ENCODE measurements at regions not wholly inside any gene's neighbourhood (a gene's known extent, or its start where the extent isn't known, plus 50 kb on each side); places are given as distances from the start of the nearest gene placed in this dataset.
"Not testable (repeated sequence)": the region's sequence is repeated elsewhere in the genome, so short reads cannot be mapped to it uniquely, and the experiment has no call there.

DNA sequence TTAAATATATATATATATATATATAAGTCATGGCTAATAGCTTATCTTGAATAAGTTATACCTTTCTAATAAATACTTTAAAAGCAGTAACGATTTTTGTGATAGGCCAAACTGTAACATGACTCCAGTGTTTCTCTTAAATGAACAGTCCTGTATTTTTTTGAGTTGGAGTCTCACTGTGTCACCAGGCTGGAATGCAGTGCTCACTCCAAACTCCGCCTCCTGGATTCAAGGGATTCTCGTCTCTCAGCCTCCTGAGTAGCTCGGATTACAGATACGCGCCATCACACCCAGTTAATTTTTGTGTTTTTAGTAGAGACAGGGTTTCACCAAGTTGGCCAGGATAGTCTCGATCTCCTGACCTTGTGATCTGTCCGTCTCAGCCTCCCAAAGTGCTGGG lies 814.2 kb upstream of the SLITRK5 start:
- no peak for DNase-seq (ENCODE audit: low spot score)

DNA sequence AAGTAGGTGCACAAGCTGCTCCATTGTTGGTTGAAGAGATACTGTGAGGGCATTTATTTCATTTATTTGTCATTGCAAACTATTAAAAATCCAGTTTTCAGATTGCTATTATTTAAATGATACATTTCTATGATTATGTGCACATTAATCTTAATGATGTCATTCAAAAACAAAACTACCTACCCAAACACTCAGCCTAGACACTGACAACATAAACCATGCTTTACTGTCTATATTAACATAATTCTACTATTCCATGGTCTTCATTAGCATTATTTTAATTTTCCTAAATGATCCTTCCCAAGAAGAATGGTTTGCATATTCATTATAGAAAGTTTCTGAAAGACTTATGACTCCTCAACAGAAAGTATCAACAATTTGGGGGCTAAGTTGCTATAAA lies 813.0 kb upstream of the SLITRK5 start:
- DNase-seq (ENCODE audit: low spot score), result no peak

DNA sequence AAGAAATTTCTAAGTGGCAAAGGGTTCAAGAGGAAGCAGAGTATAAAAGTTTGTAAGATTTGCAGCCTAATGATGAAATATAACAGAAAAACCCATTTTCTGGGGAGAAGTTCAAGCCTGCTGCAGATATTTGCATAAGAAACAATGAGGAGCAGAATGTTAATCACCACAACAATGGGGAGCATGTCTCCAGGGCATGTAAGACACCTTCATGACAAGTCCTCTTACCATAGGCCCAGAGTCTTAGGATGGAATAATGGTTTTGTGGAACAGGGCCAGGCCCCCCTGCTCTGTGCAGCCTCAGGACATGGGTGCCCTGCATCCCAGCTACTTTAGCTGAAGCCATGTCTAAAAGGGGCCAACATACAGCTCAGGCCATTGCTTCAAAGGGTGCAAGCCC lies 809.0 kb upstream of the SLITRK5 start:
- DNase-seq (ENCODE audit: low spot score), result no peak

DNA sequence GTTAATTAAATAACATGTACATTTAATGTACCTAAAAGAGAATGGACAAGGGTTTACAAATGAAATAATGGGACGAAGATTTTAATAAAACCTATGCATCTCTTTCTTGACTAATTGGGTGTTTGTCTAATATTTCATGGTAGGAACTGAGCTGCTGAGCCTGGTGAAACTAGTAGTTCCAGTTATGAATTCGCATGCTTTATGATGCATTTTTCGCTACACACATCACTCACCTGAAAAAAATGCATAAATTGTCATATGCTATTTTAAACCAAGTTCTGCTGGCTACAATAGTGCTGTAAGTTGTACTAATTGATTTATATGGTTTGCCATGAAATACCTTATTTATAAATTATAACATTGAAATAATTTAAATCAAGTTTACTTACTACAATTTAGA lies 806.8 kb upstream of the SLITRK5 start:
- no peak for DNase-seq (ENCODE audit: low spot score)

DNA sequence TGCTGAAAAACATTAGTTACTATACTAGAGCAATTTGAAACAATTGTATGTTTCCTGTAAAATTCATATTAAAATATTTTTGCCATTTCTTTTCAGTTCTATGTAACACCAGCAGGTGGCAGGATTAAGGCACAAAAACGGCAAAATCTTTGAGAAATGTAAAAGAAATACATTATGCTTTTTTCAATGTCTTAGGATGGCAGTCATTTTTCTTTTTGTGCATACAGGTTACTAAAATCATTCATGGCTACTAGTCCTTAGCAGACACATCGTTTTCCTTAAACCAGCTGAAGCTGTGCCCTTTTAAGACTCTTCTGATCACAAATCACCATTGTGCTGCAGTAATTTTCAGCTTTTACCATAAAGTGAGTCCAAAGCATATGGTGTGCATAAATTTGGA lies 800.7 kb upstream of the SLITRK5 start:
- no peak for DNase-seq (ENCODE audit: low spot score)

GRCh38 chr13:86877441-86877840 lies 793.7 kb upstream of the SLITRK5 start:
- DNase-seq (ENCODE audit: low spot score), result no peak

GRCh38 chr13:86878781-86879180 lies 792.4 kb upstream of the SLITRK5 start:
- DNase-seq (ENCODE audit: low spot score), result no peak

GRCh38 chr13:86881390-86881789 lies 789.8 kb upstream of the SLITRK5 start:
- no peak for DNase-seq (ENCODE audit: low spot score)

DNA sequence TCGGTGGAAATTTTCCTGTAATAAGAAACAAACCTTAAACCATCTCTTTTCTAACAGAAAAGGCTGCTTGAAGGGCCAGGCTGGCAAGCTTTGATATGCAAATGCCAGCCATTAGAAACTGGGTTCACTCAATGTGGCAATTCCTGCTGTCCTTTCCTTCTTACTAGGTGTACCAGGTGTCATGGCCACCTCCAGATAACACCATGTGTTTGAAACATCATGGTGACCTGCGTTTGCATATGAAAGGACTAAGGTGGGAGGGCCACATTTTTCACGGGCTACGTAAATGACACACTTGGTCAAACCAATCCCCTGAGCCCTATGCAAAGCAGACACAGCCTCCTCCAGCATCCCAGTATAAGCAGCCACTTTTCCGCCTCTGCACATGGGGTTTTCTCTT lies 789.1 kb upstream of the SLITRK5 start:
- DNase-seq (ENCODE audit: low spot score), result no peak

DNA sequence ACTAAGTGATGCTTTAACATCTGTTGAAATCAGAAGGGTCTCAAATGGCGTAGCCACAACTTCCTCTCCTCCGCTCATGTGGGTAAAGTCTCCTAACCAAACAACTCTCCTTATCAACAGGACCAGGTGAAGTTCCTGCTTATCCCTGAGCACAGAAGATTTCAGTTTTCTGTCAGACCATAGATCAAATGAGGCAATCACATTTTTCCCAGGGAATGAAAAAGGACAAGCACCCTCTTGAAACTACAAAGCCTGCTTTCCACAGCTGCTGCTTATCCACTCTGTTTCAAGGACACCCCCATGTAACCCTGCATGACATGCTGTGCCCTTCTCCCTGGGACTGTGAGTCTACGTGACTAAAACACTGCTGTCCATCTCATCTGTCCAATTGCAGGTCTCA lies 788.3 kb upstream of the SLITRK5 start:
- DNase-seq (ENCODE audit: low spot score), result no peak

DNA sequence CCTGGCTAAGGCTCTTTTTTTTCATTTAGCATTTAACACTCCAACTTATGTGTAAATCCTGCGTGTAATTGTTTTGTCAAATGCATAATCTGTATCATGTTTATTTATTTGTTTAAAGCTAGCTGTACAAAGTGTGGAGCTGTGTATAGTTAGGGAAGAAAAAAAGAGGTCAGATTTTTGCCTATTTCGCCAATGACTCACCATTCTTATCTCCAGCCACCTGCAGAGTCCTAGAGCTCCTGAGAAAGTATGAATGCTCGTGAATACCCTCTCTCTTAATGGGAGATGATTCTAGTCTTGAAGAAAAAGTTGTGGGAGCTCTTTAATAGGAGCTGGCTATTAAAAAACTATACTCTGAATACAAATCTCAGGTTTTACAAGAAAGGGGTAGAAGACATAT lies 778.8 kb upstream of the SLITRK5 start:
- no peak for DNase-seq (ENCODE audit: low spot score)

GRCh38 chr13:86900906-86901305 lies 770.3 kb upstream of the SLITRK5 start:
- DNase-seq (ENCODE audit: low spot score), result no peak

DNA sequence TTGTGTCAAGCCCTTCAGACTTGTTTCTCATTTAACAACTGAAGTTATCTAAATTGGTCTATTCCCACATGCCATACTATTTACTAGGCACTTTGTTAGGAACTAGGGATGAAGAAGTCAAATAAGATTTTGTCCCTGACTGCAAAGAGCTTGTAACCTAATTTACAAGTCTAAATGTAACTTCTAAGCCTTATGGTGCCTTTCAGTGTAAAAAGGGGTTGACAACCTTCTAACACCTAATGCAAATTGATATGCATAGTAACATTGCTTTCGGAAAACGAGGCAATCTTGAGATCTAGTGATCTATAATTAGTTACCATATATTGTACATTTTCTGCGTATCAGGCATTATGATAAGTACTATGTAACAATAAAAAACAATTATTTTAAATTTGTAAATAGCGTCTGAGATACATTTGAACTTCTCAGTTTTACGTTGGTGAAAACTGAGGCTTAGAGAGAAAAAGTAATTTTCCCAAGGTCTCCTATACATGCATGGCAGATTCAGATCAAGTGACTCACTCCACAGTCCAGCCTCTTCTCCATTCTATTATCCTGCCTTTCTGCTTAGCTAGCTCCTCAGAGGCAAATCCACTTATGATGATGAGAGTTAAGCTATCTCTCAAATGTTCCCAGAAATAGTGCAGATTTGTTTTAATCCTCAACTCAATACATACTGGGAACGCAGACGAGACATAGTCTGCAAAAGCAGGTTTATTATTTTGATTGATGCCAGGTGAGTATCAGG lies 764.9 kb upstream of the SLITRK5 start:
- DNase-seq (ENCODE audit: low spot score), result no peak

- DNase-seq (ENCODE audit: low spot score), result no peak
Measured at GRCh38 chr13:86907156-86907555, 764.0 kb upstream of the SLITRK5 start.

GRCh38 chr13:86909318-86909717 lies 761.9 kb upstream of the SLITRK5 start:
- DNase-seq (ENCODE audit: low spot score), result no peak

- no peak for DNase-seq (ENCODE audit: low spot score)
Measured at GRCh38 chr13:86914757-86915156, 756.4 kb upstream of the SLITRK5 start.

GRCh38 chr13:86917438-86917837 lies 753.7 kb upstream of the SLITRK5 start:
- DNase-seq (ENCODE audit: low spot score), result not testable (repeated sequence)

DNA sequence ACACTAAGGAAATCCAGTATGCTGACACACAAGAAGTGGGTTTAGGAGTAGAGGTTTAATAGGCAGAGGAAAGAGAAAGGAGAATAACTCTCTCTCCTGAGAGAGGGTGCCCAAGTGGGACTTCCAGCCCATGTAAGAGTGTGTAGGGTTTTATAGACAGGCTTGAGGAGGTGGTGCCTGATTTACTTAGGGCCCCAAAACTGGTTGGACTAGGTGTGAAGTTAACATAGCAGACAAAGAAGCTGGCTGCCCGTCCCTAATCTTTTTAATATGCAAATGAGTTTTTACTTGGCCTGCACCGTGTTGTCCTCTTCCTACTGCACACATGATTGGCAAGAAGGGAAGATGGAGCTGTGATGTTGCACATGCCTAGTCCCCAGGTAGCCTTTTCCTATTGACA lies 752.5 kb upstream of the SLITRK5 start:
- no peak for DNase-seq (ENCODE audit: low spot score)

- no peak for DNase-seq (ENCODE audit: low spot score)
Measured at GRCh38 chr13:86920961-86921360, 750.2 kb upstream of the SLITRK5 start.

DNA sequence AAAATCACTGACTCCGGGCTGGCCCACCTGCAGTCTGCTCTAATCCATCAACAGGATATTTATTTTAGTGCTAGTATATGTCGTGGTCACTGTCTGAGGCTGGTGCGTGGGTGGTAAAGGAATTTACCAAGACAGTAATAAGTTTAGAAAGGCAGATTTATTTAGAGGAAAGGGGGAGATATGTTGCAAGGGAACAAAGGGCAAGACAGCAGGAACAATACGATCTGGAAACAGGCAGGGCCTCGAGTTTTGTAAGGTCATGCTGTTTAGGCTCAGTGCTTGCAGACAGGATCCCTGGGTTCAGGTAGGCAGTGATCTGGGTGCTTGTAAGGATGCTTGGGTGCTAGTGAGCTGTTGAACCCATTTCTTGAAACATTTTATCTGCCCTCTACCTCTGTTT lies 748.2 kb upstream of the SLITRK5 start:
- no peak for DNase-seq (ENCODE audit: low spot score)

- not testable (repeated sequence) for DNase-seq (ENCODE audit: low spot score)
Measured at GRCh38 chr13:86926916-86927315, 744.3 kb upstream of the SLITRK5 start.

DNA sequence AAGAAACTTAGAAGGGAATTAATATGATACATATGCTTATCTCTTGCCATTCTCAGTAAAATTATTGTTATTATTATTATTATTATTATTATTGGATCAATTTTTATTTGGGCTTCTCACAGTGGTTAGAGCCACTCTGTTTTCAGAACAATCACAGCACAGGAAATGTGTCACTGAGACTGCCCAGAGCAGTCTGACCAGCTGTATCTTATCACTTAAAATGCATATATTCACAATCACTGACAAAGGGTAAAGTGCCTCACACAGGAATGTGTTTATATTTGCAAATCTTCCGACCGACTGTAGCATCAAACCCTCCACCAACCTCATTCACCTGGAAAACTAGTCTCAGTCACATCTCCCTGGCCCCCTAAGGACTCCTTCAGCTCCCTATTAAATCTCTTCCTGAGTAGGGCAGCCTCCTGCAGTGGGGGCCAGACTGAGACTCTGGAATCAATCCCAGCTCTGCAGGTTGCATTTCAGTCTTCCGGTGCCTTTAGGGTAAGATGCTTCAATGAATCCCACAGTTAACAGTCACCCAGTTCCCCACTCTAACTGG lies 738.3 kb upstream of the SLITRK5 start:
- DNase-seq (ENCODE audit: low spot score), result no peak

DNA sequence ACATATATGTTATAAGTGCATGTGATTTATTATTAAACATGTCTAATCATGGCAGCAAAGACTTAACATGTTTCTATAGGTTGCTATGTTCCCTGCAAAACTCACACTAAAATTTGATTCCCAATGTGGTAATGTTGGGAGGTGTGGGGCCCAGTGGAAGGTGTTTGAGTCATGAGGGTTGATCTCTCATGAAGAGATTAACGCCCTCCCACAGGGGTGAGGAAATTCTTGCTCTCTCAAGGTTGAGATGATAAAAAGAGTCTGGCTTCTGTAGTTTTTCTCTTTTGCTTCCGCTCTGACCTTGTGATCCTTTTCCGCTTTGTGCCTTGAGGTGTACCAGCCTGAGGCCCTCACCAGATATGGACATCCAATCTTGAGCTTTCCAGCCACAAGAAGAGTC lies 737.5 kb upstream of the SLITRK5 start:
- DNase-seq (ENCODE audit: low spot score), result no peak

- DNase-seq (ENCODE audit: low spot score), result no peak
Measured at GRCh38 chr13:86937316-86937715, 733.9 kb upstream of the SLITRK5 start.
